Caki2 (cell line): ENCODE measurements at regions not wholly inside any gene's neighbourhood (a gene's known extent, or its start where the extent isn't known, plus 50 kb on each side); places are given as distances from the start of the nearest gene placed in this dataset.
A peak's percentile ranks its signal among the peaks of the same experiment; 100 is the strongest.
"Not testable (repeated sequence)": the region's sequence is repeated elsewhere in the genome, so short reads cannot be mapped to it uniquely, and the experiment has no call there.

Experiments used
- DNase-seq: peaks from one replicate; pipeline ENCODE4 v3.0.0-alpha.2; 2015; ENCODE audit warnings: low read depth
- in situ Hi-C: cut with HindIII; loops from 2 replicates; pipeline ENCODE4 v1.10.0; 2016; ENCODE audit warnings: low sequenced_read_pairs, low pct_unique_long_range_greater_than_20kb, mixed read lengths

DNA sequence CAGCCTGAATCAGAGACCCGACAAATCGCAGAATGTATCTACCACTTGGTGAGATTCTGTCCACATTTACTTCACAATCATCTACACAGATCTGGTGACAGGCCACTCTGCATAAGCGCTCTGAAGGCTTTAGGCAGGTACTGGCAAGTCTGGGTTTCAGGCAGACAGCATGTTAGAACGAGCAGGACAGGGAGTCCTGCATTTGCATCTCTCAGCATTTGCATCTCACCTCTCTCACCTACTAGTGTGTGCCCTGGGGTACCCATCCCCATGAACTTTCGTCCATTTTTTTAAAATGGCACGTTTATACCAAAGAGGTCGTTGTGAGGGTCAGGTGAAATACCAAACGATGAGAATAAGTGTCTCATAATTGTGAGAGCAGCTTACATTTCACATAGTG lies 108.2 kb downstream of the SPATA31A1 start:
- in situ Hi-C loops = not testable (repeated sequence)
- DNase-seq = peak; percentile 9

DNA sequence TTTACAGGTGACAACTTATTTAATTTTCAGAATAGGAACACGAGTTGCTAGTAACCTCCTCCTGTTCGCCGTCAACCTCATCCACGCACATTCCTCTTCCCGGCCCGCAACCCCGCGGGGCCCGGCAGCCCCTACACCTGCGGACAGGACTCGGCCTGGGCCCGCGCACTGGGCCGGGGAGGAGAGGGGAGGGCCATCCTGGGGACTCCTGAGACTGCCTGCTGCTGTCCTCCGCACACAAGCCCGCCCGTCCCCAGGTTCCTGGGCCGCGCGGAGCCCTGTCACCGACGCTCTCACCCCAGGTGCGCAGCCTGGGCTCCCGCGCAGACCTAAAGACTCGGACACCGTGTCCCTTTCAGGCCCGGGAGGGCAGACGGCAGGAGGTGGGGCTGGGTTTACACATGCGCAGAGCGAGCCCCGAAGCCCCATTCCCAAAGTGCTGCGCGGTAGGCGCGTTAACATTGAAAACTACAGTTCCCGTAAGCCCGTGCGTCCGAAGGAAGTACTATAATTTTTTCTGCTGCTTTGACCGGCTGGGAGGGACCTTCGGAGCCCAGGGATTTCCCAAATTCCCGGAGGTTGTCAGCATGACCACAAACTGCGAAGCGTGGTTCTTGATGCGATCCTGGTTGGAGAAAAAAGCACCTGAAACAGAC lies 108.8 kb downstream of the SPATA31A1 start:
- in situ Hi-C loops = not testable (repeated sequence)
- DNase-seq = peak; percentile 78

DNA sequence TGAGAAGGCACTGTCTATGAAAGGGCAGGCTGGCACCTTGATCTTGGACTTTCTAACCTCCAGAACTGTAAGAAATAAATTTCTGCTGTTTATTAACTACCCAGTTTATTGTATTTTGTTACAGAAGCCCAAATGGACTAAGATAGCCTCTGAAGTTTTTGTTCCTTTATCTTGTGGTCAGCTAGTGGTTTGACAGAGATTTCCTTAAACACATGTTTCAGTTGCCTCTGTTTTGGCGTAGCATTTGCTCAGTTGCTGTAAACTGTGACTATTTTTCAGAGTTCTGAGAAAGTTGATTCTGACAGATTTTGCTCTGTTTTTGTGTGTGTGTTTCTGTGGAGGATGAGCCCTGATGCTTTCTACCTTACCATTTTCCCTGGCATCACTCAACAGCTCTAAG lies 119.0 kb downstream of the SPATA31A1 start:
- DNase-seq, in situ Hi-C loops: not testable (repeated sequence)

DNA sequence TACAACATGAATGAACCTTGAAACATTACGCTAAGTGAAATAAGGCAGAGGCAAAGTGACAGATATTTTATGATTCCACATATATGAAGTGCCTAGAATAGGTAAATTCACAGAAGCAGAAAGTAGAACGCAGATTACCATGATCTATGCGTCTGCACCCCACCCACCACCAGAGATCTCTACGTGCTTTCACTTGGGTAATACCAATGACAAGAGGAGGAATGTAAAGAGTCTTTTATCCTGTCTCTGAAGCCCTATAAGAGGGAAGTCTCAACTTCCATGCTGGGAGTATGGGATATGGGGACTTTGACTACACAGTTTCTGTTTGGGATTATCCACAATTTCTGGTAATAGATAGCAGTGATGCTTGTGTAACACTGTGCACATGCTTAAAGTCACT lies 127.6 kb downstream of the SPATA31A1 start:
- in situ Hi-C loops, DNase-seq: not testable (repeated sequence)

DNA sequence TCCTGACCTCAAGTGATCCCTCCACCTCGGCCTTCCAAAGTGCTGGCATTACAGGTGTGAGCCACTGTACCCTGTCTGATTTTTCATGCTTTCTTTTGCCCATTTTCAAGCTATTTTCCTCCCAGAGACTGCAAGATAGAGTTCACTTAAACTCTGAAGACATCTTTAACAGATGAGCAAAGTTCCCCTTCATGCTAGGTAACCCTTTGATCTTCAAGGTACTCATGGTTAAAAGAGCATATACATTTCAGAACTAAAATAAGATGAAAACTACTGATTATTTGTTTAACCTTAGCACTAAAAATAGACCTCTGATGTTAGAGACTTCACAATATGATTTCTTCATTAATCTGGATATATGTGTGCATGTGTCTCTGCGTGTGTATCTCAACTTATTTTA lies 128.4 kb downstream of the SPATA31A1 start:
- DNase-seq, in situ Hi-C loops: not testable (repeated sequence)

DNA sequence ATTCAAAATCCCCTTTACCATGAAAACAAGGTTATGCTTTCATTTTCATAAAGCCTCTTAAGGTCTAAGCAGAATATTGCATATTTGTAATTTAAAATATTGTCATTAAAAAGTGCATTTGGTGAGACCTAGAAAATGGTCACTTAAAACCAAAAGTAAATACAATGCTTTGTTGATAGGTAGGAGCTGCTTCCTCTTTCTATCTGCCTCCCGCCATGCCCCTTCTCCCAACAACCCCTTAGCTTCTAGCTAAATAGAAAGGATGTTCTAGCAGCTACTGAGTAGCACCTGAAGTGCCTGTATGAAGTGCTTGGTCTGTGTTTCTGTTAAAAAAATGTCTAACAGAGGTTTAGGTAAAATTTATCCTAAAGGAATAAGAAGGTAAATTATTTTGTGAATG lies 128.8 kb downstream of the SPATA31A1 start:
- not testable (repeated sequence) for DNase-seq

DNA sequence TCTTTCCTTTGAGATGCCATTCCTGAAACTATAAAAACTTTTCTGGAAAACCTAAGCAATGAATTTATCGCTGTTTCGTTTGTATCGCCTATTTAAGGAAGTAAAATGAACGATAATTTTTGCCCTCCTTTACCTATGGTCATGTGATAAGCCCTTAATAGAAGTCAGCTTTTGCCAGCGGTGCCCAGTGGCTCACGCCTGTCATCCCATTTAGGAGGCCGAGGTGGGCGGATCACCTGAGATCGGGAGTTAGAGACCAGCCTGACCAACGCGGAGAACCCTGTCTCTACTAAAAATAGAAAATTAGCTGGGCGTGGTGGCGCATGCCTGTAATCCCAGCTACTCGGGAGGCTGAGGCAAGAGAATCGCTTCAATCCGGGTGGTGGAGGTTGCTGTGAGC lies 132.0 kb downstream of the SPATA31A1 start:
- in situ Hi-C loops, DNase-seq: not testable (repeated sequence)

More for the DNA sequence above, 128.8 kb downstream of the SPATA31A1 start:
- in situ Hi-C loops = not testable (repeated sequence)

- in situ Hi-C loops, DNase-seq: not testable (repeated sequence)
Measured at GRCh38 chr9:39496248-39496647, 140.8 kb downstream of the SPATA31A1 start.

DNA sequence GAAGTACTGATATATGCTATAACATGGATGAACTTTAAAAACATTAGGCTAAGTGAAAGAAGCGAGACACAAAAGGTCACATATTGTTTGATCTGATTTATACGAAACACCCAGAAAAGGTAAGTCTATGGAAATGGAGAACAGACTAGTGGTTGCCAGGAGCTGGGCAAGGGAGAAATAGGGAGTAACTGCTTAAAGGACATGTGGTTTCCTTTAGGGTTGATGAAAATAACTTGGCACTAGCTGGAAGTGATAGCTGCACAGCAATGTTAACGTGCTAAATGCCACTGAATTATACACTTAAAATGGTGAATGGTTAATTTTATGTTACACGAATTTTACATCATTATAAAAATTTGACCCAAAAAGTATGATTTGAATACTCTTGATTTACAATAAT lies 147.7 kb downstream of the SPATA31A1 start:
- in situ Hi-C loops, DNase-seq: not testable (repeated sequence)

DNA sequence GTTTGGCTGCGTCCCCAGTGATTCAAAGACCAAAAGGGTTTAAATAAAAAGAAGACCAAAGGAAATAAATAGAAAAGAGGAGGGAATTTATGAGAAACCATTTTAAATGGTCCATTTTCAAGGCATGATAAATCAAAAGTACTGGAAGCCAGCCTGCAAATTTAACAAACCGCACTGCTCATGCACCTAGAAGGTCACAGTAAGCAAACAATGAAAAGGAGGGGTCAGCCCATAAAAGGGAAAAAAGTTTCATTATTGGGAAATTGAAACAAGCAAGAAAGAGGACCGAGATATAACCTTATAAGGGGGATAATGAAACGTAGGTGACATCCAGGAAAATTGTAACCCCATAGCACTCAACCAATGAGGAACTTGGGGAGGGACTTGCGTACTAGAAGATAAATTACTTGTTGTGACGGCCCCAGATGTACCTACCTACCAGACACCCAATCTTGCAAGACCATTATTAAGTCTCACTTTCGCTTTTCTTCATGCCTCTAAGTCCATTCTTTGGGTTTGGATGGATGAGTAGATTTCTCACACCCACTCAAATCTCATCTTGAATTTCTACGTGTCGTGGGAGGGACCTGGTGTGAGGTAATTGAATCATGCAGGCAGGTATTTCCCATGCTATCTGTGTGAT lies 172.0 kb downstream of the SPATA31A1 start:
- DNase-seq = not testable (repeated sequence)

GRCh38 chr9:39532597-39532996 lies 177.1 kb downstream of the SPATA31A1 start:
- DNase-seq, in situ Hi-C loops: not testable (repeated sequence)

More for the DNA sequence above, 172.0 kb downstream of the SPATA31A1 start:
- in situ Hi-C loops = not testable (repeated sequence)

DNA sequence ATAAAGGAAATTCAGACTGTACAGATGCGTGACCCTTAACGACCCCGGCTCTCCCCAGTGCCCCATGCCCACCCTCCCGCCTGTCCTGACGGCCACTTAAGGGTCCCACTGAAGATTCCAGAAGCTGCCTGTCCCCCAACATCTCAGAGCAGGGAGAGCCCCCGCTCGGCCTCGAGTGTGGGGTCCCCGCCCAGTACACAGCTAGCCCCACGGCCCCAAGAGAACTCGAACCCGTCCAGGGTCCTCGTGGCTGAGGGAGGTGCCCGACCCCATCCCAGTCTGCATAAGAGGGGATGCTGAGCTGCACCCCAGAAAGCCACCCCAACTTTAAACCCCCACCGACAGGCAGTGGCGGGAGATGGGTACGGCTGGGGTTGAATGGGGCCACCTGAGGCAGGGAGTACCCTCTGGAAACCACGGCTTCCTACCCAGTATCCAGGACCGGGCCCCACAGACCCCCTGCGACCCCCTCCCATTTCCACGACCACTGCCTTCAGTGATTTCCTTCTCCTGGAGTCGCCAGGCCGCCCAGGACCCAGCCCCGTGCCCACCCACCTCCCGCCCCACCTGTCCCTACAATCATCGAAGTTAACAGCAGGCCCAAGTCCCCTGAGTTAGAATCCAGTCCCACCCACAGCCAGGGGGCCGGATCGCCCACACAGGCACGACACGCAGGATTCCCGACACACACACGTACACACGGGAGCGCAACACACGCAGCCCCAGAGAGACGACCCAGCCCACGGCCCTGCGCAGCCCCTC lies 177.7 kb downstream of the SPATA31A1 start:
- in situ Hi-C loops, DNase-seq: not testable (repeated sequence)

DNA sequence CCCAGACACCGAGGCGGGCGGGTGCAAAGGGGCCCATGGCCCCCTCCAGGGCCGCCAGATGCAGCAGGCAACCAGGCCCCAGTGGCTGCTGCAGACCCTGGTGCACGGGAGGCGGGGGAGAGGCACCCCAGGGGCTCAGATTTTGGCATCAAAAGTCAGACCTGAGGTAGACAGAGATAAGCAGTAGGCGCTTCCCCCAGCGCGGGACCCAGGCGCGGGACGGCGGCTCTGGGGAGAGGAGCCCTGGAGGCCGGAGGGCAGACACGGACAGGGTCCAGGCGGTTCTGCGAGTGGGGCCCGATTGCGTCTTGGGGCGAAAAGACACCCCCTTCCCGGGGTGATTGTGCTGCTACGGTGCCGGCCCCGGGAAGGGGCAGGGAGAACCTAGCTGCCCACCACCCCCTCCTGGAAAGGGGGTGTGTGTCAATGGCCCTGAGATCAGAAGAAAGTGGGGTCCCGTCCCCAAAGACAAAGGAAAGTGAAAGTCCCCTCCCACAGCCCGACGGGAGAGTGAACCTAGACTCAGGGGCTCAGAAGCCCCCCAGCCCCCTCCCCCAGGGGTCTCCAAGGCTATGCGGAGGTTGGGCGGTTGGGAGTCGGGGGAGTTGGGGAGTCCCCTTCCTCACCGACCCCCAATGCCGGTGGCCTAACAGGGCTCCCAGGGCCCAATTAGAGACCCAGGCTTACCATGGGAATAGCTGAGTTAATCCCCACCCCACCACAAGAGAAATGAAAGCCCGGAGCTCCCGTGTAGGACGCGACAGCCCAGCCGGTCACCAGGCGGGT lies 178.5 kb downstream of the SPATA31A1 start:
- in situ Hi-C loops, DNase-seq: not testable (repeated sequence)

- DNase-seq, in situ Hi-C loops: not testable (repeated sequence)
Measured at GRCh38 chr9:39534897-39535296, 179.4 kb downstream of the SPATA31A1 start.

DNA sequence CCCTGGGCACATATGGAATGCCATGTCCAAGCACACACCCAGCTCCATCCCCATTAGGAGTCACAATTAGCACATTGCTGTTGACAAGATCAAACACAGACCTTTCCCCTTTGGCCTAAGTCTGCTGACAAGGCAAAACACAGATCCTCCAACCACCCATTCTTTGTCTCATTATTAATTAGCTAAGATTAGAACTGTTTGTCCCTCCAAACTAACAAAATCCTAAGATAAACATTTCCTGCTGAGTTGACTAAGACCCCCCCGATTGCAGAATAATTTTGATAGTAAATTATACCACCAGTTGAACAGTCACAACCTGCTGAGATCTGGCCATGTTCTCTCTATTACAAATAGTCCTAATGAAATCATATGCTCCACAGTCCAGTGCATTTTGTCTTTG lies 186.7 kb downstream of the SPATA31A1 start:
- DNase-seq, in situ Hi-C loops: not testable (repeated sequence)

GRCh38 chr9:39545079-39545478 lies 189.6 kb downstream of the SPATA31A1 start:
- DNase-seq, in situ Hi-C loops: not testable (repeated sequence)

- DNase-seq, in situ Hi-C loops: not testable (repeated sequence)
Measured at GRCh38 chr9:39550573-39550972, 195.1 kb downstream of the SPATA31A1 start.

DNA sequence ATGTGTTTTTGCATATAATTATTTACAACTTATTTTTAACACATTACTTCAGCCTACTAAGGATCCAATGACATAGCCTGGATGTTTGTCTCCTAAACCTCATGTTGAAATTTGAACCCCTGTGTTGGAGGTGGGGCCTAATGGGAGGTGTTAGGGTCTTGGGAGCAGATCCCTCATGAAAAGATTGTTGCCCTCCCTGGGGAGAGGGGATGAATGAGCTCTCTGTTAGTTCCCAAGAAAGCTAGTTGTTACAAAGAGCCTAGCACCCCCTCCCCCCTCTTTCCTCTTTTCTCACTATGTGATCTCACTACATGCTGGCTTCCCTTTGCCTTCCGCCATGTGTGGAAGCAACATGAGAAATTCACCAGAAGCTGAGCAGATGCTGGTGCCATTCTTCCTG lies 196.1 kb downstream of the SPATA31A1 start:
- in situ Hi-C loops = not testable (repeated sequence)

More for the DNA sequence above, 196.1 kb downstream of the SPATA31A1 start:
- not testable (repeated sequence) for DNase-seq
